GM18870 (cell line): ENCODE measurements at regions not wholly inside any gene's neighbourhood (a gene's known extent, or its start where the extent isn't known, plus 50 kb on each side); places are given as distances from the start of the nearest gene placed in this dataset.

Experiments used
- ATAC-seq: cut with Tn5 transposase; IDR thresholded peaks from one replicate; pipeline ENCODE4 v1.9.1; 2021; ENCODE audit warnings: moderate library complexity; ENCODE audit not compliant: unreplicated experiment

DNA sequence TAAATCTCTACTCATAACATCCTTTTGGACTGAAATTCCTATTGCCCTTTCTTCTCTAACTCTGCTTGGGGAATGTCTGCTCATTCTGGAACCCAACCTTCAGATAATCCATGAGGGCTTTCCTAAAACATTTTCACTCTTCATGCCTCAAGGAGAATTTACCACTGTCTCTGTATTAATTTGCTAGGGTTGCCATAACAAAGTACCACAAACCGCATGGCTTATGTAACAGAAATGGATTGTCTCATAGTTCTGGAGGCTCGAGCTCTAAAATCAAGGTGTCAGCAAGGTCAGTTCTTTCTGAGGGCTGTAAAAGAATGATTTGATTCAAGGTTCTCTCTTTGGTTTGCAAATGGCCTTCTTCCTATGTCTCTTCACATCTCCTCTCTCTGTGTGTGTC is 209.7 kb downstream of the LACC1 start:
- no peak for ATAC-seq

DNA sequence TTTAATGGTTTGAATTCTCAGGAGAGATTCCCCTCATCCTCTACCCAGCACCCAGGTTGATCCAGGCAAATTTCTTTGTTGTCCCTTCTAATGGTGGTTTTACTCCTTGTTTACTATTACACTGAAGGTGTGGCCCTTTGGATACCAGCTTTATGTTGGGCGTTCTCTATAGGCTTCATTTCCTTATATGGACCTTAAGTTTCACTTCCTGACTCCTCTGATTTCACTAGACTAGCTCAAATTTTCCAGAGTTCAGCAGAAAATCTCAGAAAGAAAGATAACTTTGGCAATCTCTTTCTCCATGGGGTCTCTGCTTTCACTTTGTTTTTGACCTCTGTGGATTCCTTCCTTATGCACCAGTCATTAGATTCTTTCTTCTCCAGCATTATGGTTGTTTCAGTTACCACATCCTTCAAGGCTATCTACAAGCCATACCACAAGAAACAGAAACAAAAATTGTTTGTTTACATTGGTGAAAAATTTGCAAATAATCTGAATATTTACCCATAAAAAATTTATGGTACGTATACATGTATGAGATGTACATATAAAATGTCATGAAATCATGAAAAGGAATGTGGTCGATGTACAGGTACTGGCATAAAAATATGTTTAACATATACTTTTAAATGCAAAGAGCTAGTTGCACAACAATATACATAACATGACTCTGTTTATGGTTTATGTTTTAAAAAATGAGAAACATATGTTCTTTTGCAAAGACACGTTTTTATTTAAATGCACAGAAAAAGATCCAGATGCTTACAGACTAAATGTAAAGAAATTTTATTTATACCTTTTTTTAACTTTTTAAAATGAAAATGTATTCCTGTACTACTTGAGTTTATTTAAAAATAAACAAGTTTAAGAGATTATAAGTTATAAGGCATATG is 212.6 kb downstream of the LACC1 start:
- ATAC-seq, result no peak

DNA sequence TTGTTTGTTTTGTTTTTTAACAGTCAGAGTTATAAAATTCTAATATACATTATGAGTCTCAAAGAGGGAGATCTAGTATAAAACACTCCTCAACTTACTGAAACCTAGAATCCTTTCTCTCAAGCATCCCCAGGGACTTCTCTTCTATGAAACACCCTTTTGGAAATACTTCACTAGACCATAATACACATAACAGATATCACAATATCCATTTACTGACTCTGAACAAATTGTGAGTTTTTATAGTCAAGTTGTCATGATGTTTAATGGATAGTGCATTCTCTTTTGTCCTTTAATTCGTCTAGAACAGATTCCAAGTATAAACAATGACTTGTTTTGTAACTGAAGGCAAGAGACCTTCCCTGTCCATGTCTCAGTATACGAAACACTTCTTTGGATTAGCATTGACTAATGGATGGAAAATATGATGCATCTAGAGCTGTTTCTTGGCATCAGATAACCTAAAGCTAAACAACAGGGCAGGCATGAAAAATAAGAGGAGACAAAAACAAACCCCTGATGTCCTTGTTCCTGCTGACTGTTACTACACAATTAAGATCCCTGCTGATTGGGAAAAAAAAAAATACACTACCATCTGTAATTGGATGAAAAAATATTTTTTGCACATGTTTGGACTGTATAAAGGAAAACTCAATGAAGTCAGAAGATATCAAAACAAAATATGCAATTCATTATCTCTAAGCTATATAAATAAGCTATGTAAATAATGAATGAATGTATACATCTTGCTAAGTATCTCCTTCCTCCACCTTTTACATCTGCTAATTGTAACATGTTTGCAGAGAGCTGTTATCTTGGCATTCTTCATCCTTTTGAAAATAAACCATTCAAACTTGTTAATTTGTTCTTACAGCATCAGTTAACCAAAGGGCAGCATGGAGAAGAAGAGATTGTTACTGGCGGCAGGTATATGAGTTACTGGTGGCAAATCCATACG is 214.2 kb downstream of the LACC1 start:
- no peak for ATAC-seq

DNA sequence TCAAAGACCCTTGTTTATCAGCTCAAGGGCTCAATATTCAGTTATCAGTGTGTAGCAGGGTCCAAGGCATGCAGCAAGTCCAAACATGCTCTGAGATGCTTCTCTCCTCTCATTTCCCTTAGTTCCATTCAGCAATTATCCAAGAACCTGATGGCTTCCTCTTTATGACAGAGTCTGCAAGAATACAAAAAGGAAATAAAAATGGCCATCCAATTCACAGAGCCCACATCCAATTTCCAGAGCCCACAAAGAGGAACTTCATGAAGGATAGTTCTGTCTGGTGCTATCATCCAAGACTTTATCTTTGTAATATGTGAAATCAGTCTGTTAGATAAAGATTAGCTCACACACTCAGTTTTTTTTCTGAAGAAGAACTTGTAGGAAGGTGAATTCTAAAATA is 217.2 kb downstream of the LACC1 start:
- ATAC-seq, result no peak

DNA sequence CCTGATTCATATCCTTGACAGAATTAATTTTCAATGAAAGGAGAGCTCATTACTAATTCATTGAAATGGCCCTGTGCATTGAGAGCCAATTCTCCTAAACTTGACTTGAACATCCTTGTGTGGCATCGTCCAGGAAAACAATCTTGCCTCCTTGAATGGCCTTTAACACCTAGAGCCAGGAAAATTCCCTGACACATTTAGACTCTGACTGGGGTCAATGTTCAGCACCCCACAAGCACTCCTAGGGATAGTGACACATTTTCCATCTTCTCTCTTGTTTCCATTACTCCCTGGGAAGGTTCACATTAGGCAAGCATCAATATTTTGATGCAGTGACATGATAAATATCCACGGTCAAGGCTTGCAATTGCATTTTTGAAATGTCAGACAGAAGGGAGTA is 218.9 kb downstream of the LACC1 start:
- ATAC-seq, result no peak

GRCh38 chr13:44101347-44102083 is 221.8 kb downstream of the LACC1 start:
- ATAC-seq, result no peak

DNA sequence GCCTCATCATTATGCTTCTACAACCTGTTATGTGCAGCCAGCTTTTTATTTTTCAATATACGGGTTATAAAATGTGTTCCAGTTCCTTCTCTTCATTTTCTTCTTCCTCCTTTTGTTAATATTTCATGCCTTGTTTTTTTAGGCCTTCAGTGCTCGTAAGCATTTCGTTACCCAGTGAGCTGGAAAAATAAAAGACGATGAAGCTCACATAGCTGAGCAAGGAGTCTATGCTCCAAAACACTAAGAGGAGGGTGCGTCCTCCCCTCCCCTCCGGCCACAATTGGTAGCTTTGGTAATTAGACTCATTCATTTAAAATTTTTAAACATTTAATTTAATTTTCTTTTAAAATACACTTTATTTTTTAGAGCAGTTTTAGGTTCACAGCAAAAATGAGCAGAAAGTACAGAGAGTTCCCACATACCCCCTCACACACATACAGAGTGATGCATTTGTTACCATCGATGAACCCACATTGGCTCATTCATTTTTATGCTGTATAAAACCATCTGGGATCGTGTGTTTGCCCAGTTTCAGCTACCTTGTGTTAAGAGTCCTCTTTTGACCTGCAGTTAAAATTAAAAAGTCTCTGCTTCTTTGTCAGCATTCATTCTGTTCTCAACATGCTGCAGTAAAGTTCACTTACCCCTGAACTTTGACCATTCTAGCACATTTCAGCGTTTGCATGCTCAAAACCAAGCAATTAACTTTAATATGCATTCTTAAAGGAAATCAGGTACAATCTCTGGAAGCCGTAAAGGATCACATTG is 223.9 kb downstream of the LACC1 start:
- no peak for ATAC-seq

DNA sequence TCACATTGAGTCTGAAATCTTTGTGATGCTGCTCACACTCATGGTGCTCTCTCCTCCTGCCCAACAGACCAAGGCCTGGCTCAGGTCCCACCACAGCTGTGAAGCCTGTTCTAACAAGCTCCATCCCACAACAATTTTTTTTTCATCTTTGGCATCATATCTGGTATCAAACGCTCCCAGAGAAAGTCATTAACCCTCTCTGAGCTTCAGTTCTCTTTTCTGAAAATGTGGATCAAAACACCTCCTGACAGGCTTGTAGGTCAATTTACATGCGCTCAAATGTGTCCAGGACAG is 224.4 kb downstream of the LACC1 start:
- ATAC-seq, result no peak

DNA sequence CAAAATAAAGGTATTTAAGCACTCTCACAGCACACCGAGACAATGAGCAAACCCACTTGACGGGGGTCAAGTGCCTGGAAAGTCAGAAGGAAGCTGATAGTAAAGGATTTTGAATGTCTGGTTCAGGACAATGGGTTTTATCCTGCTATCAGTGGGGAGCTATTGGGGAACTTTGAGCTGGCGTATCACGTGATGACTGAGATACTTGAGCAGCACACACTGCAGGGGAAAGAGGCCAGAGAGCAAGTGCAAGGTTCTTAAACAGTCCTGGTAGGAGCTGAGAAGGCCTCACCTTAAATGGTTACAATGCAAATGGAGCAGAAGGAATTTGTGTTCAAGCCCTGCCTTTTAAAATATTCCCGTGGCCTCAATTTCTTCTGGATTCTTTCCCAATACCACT is 225.3 kb downstream of the LACC1 start:
- ATAC-seq, result no peak

GRCh38 chr13:44106266-44107152 is 226.8 kb downstream of the LACC1 start:
- no peak for ATAC-seq

- ATAC-seq, result no peak
These were observed 227.8 kb downstream of the LACC1 start for GRCh38 chr13:44107357-44108121.

- no peak for ATAC-seq
These were observed 228.7 kb downstream of the LACC1 start for GRCh38 chr13:44108331-44108858.

GRCh38 chr13:44110091-44110621 is 230.5 kb downstream of the LACC1 start:
- ATAC-seq, result no peak

- ATAC-seq, result no peak
These were observed 232.0 kb downstream of the LACC1 start for GRCh38 chr13:44111701-44112100.

DNA sequence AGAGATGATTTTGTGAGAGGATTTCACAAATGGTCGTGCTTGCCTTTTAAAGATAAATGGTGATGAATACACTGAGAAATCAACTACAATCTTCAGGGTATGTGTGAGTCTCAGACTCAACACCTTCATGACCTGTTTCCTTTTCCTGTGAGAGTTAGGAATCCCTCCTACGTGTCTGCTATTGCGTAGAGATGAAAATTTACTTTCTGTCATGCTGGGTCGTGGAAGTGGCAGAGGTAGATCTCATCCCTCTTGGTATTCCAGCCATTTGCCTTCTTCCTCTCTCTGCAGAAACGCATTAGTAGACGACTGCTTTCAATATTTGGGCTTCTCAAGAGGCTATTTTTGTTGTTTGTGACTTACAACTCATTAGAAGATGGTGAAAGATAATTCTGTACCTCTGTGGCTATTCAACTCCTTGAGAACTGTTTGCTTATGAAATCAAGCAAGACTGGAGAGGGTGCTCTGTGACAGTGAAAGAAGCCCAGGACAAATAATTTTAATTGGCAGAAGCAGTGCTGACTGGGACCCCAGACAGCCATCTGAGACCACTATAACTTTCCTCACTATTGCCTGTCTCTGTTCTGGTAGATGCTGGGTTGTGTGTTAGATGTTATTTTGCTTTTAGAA is 233.1 kb downstream of the LACC1 start:
- ATAC-seq, result no peak

DNA sequence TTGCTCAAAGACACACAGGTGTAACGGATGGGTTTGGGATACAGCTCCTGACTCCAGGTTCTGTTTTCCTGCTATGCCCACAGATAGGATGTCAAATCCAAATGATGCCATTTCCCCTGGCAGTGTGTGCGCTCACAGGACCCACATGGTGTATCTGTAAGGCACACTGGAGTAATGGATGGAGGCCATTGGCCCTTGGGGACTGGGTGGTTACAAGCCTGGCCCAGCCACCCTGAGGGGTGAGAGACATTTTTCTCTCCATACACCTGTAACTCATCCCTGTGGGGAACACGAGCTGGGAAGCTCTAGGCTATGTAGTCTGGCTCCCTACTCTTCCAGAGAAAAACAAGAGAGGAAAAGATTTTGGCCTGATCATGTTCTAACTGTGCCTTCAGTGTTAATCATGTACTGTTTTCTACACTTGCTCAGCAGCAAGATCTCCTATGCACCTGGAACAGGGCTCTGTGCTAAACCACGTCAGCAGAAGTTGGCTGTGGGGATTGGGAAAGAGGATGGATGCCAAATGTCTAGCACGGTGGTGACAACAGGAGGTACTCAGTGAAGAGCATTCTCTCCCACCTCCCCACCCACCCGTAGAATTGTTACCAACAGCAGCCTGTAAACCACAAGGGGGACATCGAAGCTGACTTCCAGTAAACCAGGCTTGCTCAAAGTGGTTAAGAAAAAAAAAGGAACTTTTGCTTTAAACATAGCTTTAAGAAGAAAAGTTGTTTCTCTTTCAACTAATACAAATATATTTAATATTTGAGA is 237.0 kb downstream of the LACC1 start:
- no peak for ATAC-seq

DNA sequence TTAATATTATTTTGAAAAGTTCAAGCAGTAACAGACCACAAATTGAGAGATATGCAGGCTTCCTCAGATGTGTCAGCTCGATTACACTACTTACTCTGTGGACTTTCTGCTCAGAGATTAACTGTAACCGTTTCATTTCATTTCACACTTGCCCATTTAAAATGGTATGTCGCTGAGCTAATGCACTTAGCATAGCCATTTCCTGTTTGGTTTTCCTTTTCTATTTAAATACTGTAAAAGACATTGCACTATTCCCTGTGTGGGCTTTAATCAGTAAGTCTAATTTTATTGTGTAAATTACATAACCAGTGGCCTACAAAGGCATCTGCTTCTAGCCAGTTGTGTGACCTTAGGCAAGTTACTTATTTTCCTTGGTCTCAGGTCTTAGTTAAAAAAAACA is 237.6 kb downstream of the LACC1 start:
- ATAC-seq, result no peak
